ENCODE measurements at regions not wholly inside any gene's neighbourhood (a gene's known extent, or its start where the extent isn't known, plus 50 kb on each side); places are given as distances from the start of the nearest gene placed in this dataset.

GRCh38 chr15:31241888-31242522 lies 84.6 kb upstream of the KLF13 start (continued):
- TF ChIP-seq FOXP4 (CRISPR knock-in tag; IDR thresholded peaks at IDR 0.05) (no peak), CREM (CRISPR knock-in tag; IDR thresholded peaks at IDR 0.05) (no peak), NR1H2 (CRISPR knock-in tag; IDR thresholded peaks at IDR 0.05) (no peak), SMAD4 (CRISPR knock-in tag; IDR thresholded peaks at IDR 0.05) (no peak), RORB (CRISPR knock-in tag; IDR thresholded peaks at IDR 0.05) (no peak), TCF7 (CRISPR knock-in tag; IDR thresholded peaks at IDR 0.05; ENCODE audit: low read depth) (no peak), ZNF121 (CRISPR knock-in tag; IDR thresholded peaks at IDR 0.05) (no peak), SOX15 (CRISPR knock-in tag; IDR thresholded peaks at IDR 0.05) (no peak), HMGA2 (CRISPR knock-in tag; IDR thresholded peaks at IDR 0.05) (no peak), USF1 (CRISPR knock-in tag; IDR thresholded peaks at IDR 0.05) (no peak)

- ChIA-PET POLR2A (no interaction called here), CTCF (no interaction called here)
- DNase-seq (ENCODE audit: low spot score) (no peak), ATAC-seq (no peak)
- no peaks in the 10 kb centered on the region for H3K27me3 Mint-ChIP-seq (ENCODE audit: low read depth)
- H3K4me1 Mint-ChIP-seq = no peaks in the 10 kb centered on the region
- H3K4me3 Mint-ChIP-seq = no peak overlapping the region
- H3K9me3 Mint-ChIP-seq = no peaks in the 10 kb centered on the region; the same call in 1 of the 2 replicates
- H3K36me3 Mint-ChIP-seq = no peaks in the 10 kb centered on the region
- H3K27ac Mint-ChIP-seq = no peak overlapping the region
- TF ChIP-seq CREM (CRISPR knock-in tag; IDR thresholded peaks at IDR 0.05) (no peak), SMAD4 (CRISPR knock-in tag; IDR thresholded peaks at IDR 0.05) (no peak), HMGXB4 (CRISPR knock-in tag; IDR thresholded peaks at IDR 0.05) (no peak), MLX (CRISPR knock-in tag; IDR thresholded peaks at IDR 0.05) (no peak), NFYB (CRISPR knock-in tag; conservative IDR thresholded peaks at IDR 0.05; ENCODE audit: low read depth) (no peak), ZNF121 (CRISPR knock-in tag; IDR thresholded peaks at IDR 0.05) (no peak), ZNF232 (CRISPR knock-in tag; IDR thresholded peaks at IDR 0.05) (no peak), RELA (CRISPR knock-in tag; IDR thresholded peaks at IDR 0.05; ENCODE audit: borderline replicate concordance) (no peak), FOXP4 (CRISPR knock-in tag; IDR thresholded peaks at IDR 0.05) (no peak)
These were observed 82.7 kb upstream of the KLF13 start for GRCh38 chr15:31243895-31244294.

- ATAC-seq (no peak), DNase-seq (ENCODE audit: low spot score) (no peak)
- Mint-ChIP-seq H3K36me3 (no peaks in the 10 kb centered on the region), H3K9me3 (no peaks in the 10 kb centered on the region; the same call in 1 of the 2 replicates), H3K4me3 (no peak overlapping the region), H3K27me3 (ENCODE audit: low read depth) (no peaks in the 10 kb centered on the region), H3K4me1 (no peaks in the 10 kb centered on the region), H3K27ac (no peak overlapping the region)
- ChIA-PET CTCF (no interaction called here), POLR2A (no interaction called here)
- TF ChIP-seq ATF6 (CRISPR knock-in tag; IDR thresholded peaks at IDR 0.05) = no peak
- TF ChIP-seq ZNF671 (CRISPR knock-in tag; IDR thresholded peaks at IDR 0.05) = no peak
- TF ChIP-seq JAZF1 (CRISPR knock-in tag; IDR thresholded peaks at IDR 0.05) = no peak
- no peak for TF ChIP-seq ZNF263 (CRISPR knock-in tag; IDR thresholded peaks at IDR 0.05; ENCODE audit: low read depth)
- no peak for TF ChIP-seq ZNF532 (CRISPR knock-in tag; IDR thresholded peaks at IDR 0.05; ENCODE audit: borderline replicate concordance)
These were observed 81.4 kb upstream of the KLF13 start for GRCh38 chr15:31245135-31245689.

Measured in WTC11 (cell line).